Stimulated activated CD8-positive, alpha-beta memory T cell treated with anti-CD3 and anti-CD28 coated beads, Interleukin-15, amount 100 ng/mL, for 1 hour (primary cell): ENCODE measurements at regions not wholly inside any gene's neighbourhood (a gene's known extent, or its start where the extent isn't known, plus 50 kb on each side); places are given as distances from the start of the nearest gene placed in this dataset.

Source experiments
- DNase-seq: peaks from one replicate; pipeline ENCODE4 v3.0.0-alpha.2; 2020; ENCODE audit warnings: low read depth

DNA sequence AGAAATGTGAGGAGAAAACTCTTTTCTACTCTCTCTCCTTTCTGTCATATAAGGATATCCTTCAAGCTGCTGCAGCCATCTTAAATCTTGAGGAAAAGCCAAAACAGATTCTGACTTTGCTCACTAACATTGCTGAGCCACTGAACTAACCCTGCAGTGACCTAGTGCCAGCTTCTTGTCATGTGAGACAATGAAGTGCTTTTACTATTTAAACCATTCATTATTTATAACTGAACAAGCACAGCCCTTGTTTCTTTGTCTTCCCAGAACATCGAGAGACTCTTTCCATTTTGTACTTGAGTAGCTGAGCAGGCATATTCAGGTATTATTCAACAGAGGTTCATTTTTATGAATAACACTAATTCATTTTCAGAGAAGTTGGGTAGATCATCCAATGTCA lies 455.0 kb upstream of the TMPO start:
- DNase-seq = no peak

DNA sequence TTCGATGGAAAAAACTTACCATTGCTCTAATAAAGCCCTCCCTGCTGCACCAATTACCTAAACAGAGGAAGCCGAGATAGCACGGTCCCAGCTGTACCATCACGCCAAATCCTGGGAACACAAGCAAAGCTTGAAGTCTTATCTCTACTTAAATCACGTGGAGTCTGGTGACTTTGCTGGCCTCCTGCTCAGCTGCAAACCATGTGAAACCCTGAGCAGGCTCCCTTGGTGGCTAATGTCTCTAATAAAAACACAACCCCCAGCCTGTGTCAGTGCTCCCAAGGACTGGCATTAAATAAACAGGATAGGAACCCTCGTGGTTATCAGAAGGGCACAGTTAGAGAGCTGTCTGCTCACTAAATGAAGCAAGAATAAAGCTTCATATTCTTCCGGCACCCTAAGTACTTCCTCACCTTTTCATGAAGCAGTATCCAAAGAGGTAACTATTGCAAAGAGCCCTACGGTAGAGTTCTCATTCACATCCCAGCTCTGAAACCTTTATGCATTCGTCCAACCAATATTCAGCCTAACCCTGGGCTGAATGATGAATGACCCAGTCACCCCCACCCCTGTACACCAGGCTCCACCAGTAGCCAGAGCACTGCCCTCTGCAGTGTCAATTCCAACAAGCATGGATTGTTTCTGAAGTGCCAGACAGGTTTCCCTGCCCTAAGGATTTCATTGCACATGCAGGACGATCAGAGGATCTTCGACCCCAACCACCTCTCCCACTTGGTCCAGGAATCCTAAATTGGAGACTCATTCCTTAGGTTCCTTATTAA lies 452.7 kb upstream of the TMPO start:
- no peak for DNase-seq

GRCh38 chr12:98064501-98064900 lies 450.9 kb upstream of the TMPO start:
- DNase-seq = no peak

DNA sequence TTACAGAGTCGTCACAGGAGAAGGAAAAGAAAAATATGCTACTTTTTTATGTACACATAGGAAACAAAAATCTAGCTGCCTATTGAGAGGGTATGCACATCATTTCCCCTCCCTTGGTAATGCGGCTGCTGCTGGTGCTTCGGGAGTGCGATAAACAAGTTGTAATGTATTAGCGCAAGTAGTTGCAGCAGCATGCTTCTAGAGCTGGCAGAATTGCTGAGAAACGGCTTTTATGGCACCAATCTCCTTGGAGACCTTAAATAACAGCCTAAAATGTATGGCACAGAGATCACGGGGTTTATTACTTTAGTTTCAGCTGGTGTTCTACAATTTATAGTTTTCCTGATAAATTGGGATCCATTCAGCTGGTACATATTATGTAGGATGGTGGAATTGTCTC lies 447.6 kb upstream of the TMPO start:
- no peak for DNase-seq

DNA sequence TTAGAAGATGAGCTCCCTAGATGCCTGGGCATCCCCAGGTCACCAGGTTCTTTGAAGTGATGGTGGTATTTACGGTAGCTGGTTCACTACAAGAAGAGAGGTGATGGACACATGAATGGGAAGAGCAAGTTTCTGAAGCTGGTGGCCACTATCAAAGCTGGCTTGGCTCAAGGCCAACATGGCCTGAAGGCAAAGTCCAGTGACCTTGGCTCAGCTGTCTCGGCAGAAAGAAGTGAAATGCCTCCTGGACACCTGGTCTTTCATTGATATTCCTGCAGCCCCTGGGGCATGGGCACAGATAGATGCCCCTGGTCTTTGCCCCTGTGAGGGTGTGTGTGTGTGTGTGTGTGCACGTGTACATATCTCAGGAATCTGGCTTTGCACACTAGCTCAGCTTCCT lies 441.8 kb upstream of the TMPO start:
- DNase-seq = no peak

- DNase-seq = no peak
Measured at GRCh38 chr12:98074286-98074685, 441.1 kb upstream of the TMPO start.

DNA sequence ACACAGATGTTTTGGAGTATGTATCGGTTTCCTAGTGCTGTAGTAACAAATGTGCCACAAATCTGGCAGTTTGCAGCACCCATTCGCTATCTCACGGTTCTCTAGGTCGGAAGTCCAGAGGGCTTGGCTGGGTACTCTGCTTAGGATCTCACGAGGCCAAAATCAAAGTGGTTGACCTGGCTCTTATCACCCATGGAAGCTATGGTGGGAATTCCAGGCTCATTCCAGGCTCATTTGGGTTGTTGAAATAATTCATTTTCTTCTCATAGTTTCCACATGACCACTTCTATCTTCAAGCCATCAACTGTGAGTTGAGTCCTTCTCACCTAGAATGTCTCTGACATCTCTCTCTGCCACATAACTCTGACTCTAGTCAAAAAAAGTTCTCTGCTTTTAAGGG lies 431.0 kb upstream of the TMPO start:
- no peak for DNase-seq

DNA sequence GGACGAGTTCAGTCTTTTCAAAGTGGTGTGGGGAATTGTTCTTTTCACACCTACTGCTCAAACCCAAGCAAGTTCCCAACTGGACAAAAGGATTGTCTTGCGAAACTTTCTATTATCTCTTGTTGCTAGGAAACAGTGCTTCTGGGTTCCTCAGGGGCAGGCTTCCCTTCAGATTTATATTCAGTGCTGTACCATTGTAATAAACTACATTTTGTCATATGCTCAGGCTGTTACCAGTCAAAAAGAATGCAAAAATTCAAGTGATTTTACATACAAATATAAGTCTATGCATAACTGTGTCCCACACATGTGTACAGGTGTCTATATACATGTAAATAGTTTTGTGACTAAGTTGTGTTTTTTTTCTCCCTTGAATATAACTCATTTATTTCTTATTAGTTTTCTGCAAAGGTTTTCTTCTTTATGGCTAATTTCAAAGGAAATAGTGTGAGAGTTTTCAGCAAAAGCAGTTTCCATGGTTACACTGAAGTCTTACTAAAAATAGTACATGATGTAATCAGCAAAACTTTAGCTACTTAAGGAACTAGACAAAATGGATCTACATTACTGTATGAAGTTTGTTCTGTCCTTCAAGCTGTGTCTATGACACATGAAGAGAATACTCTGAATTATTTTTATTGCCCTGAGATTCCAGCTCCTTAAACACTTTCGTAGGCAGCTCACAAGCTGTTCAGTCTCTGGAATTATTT lies 430.2 kb upstream of the TMPO start:
- DNase-seq = no peak

GRCh38 chr12:98090731-98091130 lies 424.7 kb upstream of the TMPO start:
- no peak for DNase-seq

- DNase-seq = no peak
Measured at GRCh38 chr12:98096436-98096835, 419.0 kb upstream of the TMPO start.

GRCh38 chr12:98106031-98106683 lies 409.2 kb upstream of the TMPO start:
- DNase-seq = no peak

GRCh38 chr12:98109266-98109665 lies 406.1 kb upstream of the TMPO start:
- no peak for DNase-seq

- DNase-seq = no peak
Measured at GRCh38 chr12:98110536-98110935, 404.9 kb upstream of the TMPO start.

GRCh38 chr12:98113548-98113947 lies 401.8 kb upstream of the TMPO start:
- no peak for DNase-seq

DNA sequence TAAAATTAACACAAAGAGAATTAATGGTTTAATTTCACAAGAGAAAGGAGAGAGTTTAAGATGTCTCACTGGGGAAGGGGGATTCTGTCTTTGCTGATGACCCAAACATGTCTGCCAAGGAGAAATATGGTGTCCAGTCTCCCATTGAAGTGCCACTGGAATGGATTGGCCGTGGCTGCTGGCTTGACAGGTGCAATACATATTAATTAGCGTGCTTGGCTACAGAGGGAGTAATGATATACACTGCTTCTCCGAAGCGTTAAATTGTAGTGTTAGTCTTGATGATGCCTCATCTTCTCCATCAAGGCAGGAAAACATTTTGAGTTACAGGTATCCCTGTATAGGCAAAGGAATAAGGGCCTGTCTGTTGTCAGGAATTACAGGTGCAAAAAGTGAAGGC lies 393.4 kb upstream of the TMPO start:
- DNase-seq = no peak

GRCh38 chr12:98123021-98123461 lies 392.3 kb upstream of the TMPO start:
- no peak for DNase-seq

DNA sequence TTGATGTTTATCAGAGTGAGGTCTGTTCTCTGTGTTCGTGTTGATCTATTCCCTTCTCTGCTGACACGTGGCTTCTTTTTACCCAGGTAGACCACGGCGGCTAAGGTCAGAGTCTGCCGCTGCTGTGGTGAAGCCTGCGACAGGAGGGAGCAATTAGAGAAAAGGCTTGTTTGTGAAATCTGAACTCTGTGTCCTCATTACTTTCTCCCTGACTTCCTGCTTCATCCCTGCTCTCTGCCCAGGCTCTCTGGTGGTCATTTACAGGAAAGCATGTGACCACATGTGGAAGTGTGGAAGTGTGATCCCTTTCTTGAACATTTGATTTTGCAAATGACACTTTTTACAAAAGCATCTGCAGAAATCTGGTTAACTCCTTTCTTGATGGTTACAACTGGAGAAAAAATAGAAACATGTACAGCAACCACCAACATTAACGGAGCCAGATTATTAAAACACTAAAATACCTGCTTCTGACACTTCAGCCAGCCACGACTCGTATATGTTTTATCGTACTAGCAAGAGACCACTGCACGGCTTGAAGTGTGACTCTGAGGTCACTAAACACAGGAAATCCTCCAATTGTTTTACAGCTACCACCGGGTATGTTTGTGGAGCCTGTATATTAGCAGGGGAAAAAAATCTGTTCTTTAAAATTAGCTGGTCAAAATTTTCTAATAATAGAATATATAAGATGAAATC lies 388.6 kb upstream of the TMPO start:
- no peak for DNase-seq

- DNase-seq = no peak
Measured at GRCh38 chr12:98127336-98127679, 388.1 kb upstream of the TMPO start.

DNA sequence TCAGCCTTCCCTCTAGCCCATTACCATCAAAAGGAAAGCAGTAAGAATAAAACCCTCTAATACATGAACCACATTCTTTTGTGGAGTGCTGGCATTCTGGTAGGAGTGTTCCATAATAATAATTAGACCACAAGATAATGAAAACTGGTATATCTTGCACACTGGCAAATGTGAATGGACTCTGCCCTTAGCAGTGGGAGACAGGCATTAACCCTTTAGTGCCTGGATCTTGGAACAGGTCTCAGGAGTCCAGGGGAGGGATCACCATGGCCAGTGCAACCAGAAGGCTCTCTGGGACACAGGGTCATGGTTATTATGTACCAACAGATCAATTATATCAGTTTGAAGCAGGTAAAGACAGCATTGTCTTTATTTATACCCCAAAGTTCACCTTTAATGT lies 387.5 kb upstream of the TMPO start:
- no peak for DNase-seq

GRCh38 chr12:98136544-98136943 lies 378.8 kb upstream of the TMPO start:
- DNase-seq = no peak

- DNase-seq = no peak
Measured at GRCh38 chr12:98137278-98137677, 378.1 kb upstream of the TMPO start.

GRCh38 chr12:98144953-98145352 lies 370.4 kb upstream of the TMPO start:
- no peak for DNase-seq

GRCh38 chr12:98146043-98146442 lies 369.3 kb upstream of the TMPO start:
- DNase-seq = no peak
